SH-SY5Y (cell line): ENCODE measurements at regions not wholly inside any gene's neighbourhood (a gene's known extent, or its start where the extent isn't known, plus 50 kb on each side); places are given as distances from the start of the nearest gene placed in this dataset.

Source experiments
- GATA2 ChIP-seq: IDR thresholded peaks from 2 replicates; pipeline ENCODE4 v1.6.1; 2011; ENCODE audit warnings: mild to moderate bottlenecking, low read depth, low read length
- GATA3 ChIP-seq: IDR thresholded peaks from 2 replicates; pipeline ENCODE4 v1.6.1; 2011; ENCODE audit warnings: low read depth, mild to moderate bottlenecking, low read length, moderate library complexity

- TF ChIP-seq GATA2 (no peak), GATA3 (no peak)
Observed at GRCh38 chr1:238341395-238341794, 450.7 kb upstream of the ZP4 start.
